Sigmoid colon (tissue), 4 donors: ENCODE measurements at regions not wholly inside any gene's neighbourhood (a gene's known extent, or its start where the extent isn't known, plus 50 kb on each side); places are given as distances from the start of the nearest gene placed in this dataset.

ENCODE experiments used
- CTCF ChIP-seq, 4 experiments: fragments of 450-650 bp in 3 of 4; fragments of 200-600 bp in 1 of 4; IDR thresholded peaks; one replicate each; pipeline ENCODE4 v1.5.1; 2016 to 2019; ENCODE audit warnings: antibody characterized with exemption in 4 of 4, mild to moderate bottlenecking in 3 of 4, moderate library complexity in 2 of 4
- EP300 ChIP-seq, 4 donors: sonication (generic); formaldehyde crosslinking; IDR thresholded peaks; one replicate each; pipeline ENCODE4 v1.6.1; 2017; ENCODE audit warnings: antibody characterized with exemption in 4 of 4
- POLR2AphosphoS5 ChIP-seq, 4 donors: sonication (generic); formaldehyde crosslinking; IDR thresholded peaks; one replicate each; pipeline ENCODE4 v1.6.1; 2017; ENCODE audit warnings: antibody characterized with exemption in 4 of 4

DNA sequence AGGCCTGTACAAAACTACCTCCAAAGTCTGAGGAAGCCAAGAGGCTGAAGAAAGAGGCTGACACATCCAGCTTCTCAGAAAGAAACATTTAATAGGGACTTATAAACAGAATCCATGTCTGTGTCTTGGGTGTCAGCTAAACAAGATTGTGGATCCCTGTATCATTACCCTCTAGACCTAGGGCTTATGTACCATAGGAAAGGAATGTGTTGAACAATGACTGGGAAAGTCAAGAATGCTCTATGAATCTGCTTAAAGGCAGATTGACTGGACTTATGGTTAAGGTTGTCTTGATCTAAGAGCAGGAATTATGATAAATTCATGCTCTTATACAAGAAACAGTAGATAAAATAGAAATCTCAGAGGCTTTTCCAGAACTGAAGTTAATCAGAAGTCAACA is 335.7 kb upstream of the RPS23 start:
- TF ChIP-seq CTCF (IDR thresholded peaks at IDR 0.05) (no peak), POLR2AphosphoS5 (IDR thresholded peaks at IDR 0.05) (no peak), EP300 (IDR thresholded peaks at IDR 0.05) (no peak)
